IMR-90 (cell line): ENCODE measurements at regions not wholly inside any gene's neighbourhood (a gene's known extent, or its start where the extent isn't known, plus 50 kb on each side); places are given as distances from the start of the nearest gene placed in this dataset.

ENCODE experiments used
- ATAC-seq: fragments of 200-7000 bp; cut with Tn5 transposase; 2 replicates; pipeline ENCODE4 v1.9.1; 2020; ENCODE audit warnings: low read depth, mild to moderate bottlenecking, moderate library complexity
- BruUV-seq: library from RNA; stranded (reverse); fragments of 400-500 nt; replicated peaks from 2 replicates; lab custom pipeline; 2021; lab: Mats Ljungman, UMichigan
- CTCF ChIA-PET: fragments of 300-600 bp; formaldehyde crosslinking; extraction: SDS; loops from one replicate; lab custom pipeline; 2021; ENCODE audit warnings: antibody characterized with exemption; lab: Yijun Ruan, JAX
- POLR2A ChIA-PET: fragments of 300-600 bp; sonication (Branson Sonifier 250); formaldehyde crosslinking; loops from one replicate; lab custom pipeline; 2022; ENCODE audit warnings: antibody characterized with exemption; ENCODE audit not compliant: unreplicated experiment; lab: Charles Lee
- DNase-seq: peaks from one replicate; pipeline ENCODE4 v3.0.0; 2013
- H2AFZ ChIP-seq: replicated peaks from 2 replicates; pipeline ENCODE3; 2013; ENCODE audit warnings: low read length, mild to moderate bottlenecking; ENCODE audit not compliant: poor library complexity
- H2AK5ac ChIP-seq: 2 replicates; pipeline ENCODE4 v1.6.1; 2013; ENCODE audit warnings: low read depth, low read length, inconsistent platforms
- H2AK9ac ChIP-seq: replicated peaks from 2 replicates; pipeline ENCODE3; 2013; ENCODE audit warnings: mild to moderate bottlenecking, low read depth, low read length, moderate library complexity; ENCODE audit not compliant: poor library complexity
- H2BK120ac ChIP-seq: 2 replicates; pipeline ENCODE4 v1.6.1; 2013; ENCODE audit warnings: low read depth, low read length, inconsistent platforms
- H2BK15ac ChIP-seq: 3 replicates; pipeline ENCODE4 v1.6.1; 2013; ENCODE audit warnings: low read depth, low read length, inconsistent platforms
- H2BK20ac ChIP-seq: 2 replicates; pipeline ENCODE4 v1.6.1; 2013; ENCODE audit warnings: low read depth, mild to moderate bottlenecking, inconsistent platforms, low read length, moderate library complexity
- H2BK5ac ChIP-seq: 2 replicates; pipeline ENCODE4 v1.6.1; 2013; ENCODE audit warnings: mild to moderate bottlenecking, low read depth, low read length, inconsistent platforms; ENCODE audit not compliant: poor library complexity, severe bottlenecking
- H3K14ac ChIP-seq: replicated peaks from 2 replicates; pipeline ENCODE4 v1.6.1; 2013; ENCODE audit warnings: low read depth, low read length, inconsistent platforms
- H3K18ac ChIP-seq: 2 replicates; pipeline ENCODE4 v1.6.1; 2013; ENCODE audit warnings: low read depth, low read length, control low read depth
- H3K23ac ChIP-seq: 2 replicates; pipeline ENCODE4 v1.6.1; 2013; ENCODE audit warnings: low read depth, low read length, inconsistent platforms
- H3K27ac ChIP-seq: 2 replicates; pipeline ENCODE4 v1.5.1; 2013; ENCODE audit warnings: mild to moderate bottlenecking, control low read depth, low read length; ENCODE audit not compliant: insufficient read depth
- H3K27me3 ChIP-seq: 2 replicates; pipeline ENCODE4 v1.6.1; 2013; ENCODE audit warnings: low read length; ENCODE audit not compliant: control insufficient read depth, insufficient read depth
- H3K36me3 ChIP-seq: 2 replicates; pipeline ENCODE4 v1.6.1; 2013; ENCODE audit warnings: low read length, mixed read lengths; ENCODE audit not compliant: control insufficient read depth, insufficient read depth
- H3K4ac ChIP-seq: 2 replicates; pipeline ENCODE4 v1.6.1; 2013; ENCODE audit warnings: low read depth, low read length, inconsistent platforms
- H3K4me1 ChIP-seq: 2 replicates; pipeline ENCODE4 v1.6.1; 2013; ENCODE audit warnings: low read length, mixed read lengths; ENCODE audit not compliant: control insufficient read depth, insufficient read depth
- H3K4me2 ChIP-seq: 2 replicates; pipeline ENCODE4 v1.6.1; 2013; ENCODE audit warnings: low read depth, mild to moderate bottlenecking, control low read depth, low read length, moderate library complexity
- H3K4me3 ChIP-seq: 2 replicates; pipeline ENCODE4 v1.5.1; 2013; ENCODE audit warnings: low read depth, mild to moderate bottlenecking, control low read depth, low read length, moderate library complexity; ENCODE audit not compliant: insufficient read depth
- H3K56ac ChIP-seq: 2 replicates; pipeline ENCODE4 v1.6.1; 2013; ENCODE audit warnings: low read length, inconsistent platforms; ENCODE audit not compliant: insufficient read depth; ENCODE audit errors: extremely low read depth
- H3K79me1 ChIP-seq, 2 experiments: 2 replicates each; pipeline ENCODE4 v1.6.1; 2013; ENCODE audit warnings: low read length in 2 of 2, inconsistent platforms in 1 of 2, low read depth in 1 of 2
- H3K9ac ChIP-seq: 2 replicates; pipeline ENCODE4 v1.6.1; 2013; ENCODE audit warnings: low read depth, low read length, control low read depth
- H3K9me1 ChIP-seq: 2 replicates; pipeline ENCODE4 v1.6.1; 2013; ENCODE audit warnings: low read length, inconsistent platforms; ENCODE audit not compliant: insufficient read depth
- H3K9me3 ChIP-seq: 2 replicates; pipeline ENCODE4 v1.6.1; 2013; ENCODE audit warnings: low read length; ENCODE audit not compliant: control insufficient read depth, insufficient read depth
- H4K20me1 ChIP-seq: 2 replicates; pipeline ENCODE4 v1.6.1; 2013; ENCODE audit warnings: low read length, inconsistent platforms; ENCODE audit not compliant: insufficient read depth
- H4K5ac ChIP-seq: 2 replicates; pipeline ENCODE4 v1.6.1; 2013; ENCODE audit warnings: mild to moderate bottlenecking, low read depth, low read length, control low read depth
- H4K8ac ChIP-seq, 2 experiments: 2 replicates each; pipeline ENCODE4 v1.6.1; 2013; ENCODE audit warnings: low read depth in 2 of 2, low read length in 2 of 2, control low read depth in 1 of 2, inconsistent platforms in 1 of 2
- H4K91ac ChIP-seq: 2 replicates; pipeline ENCODE4 v1.6.1; 2013; ENCODE audit warnings: low read depth, low read length, inconsistent platforms; ENCODE audit not compliant: insufficient read depth
- MAFK ChIP-seq: IDR thresholded peaks from 2 replicates; pipeline ENCODE4 v1.6.1; 2012; ENCODE audit warnings: low read depth, low read length, improper control_type of control experiment
- NFE2L2 ChIP-seq: fragments of 150-350 bp; IDR thresholded peaks from 2 replicates; pipeline ENCODE4 v1.6.1; 2016; ENCODE audit warnings: low read depth, mild to moderate bottlenecking, low read length
- RFX5 ChIP-seq: IDR thresholded peaks from 2 replicates; pipeline ENCODE4 v1.8.0; 2012; ENCODE audit warnings: low read depth, mild to moderate bottlenecking, low read length, moderate library complexity
- WGBS, 2 experiments: methylation state at CpG; one replicate each; pipeline versions ENCODE4 v1.1.5 to v1.1.7; 2013; ENCODE audit warnings: missing lambda C conversion rate in 2 of 2; ENCODE audit not compliant: insufficient read length in 1 of 2; ENCODE audit errors: extremely low coverage in 2 of 2; 5-methylcytosine and 5-hydroxymethylcytosine counted together
- dilution Hi-C: fragments of 300-500 bp; cut with HindIII; formaldehyde crosslinking; loops from one replicate; pipeline ENCODE4 v1.14.3; 2018; ENCODE audit warnings: low sequenced_read_pairs; ENCODE audit not compliant: unreplicated experiment
- in situ Hi-C: fragments of 300-500 bp; cut with MboI; formaldehyde crosslinking; loops from 3 replicates; pipeline ENCODE4 v1.14.3; 2019; ENCODE audit warnings: low sequenced_read_pairs, inconsistent platforms, mixed read lengths
- intact Hi-C: fragments of 100-400 bp; cut with micrococcal nuclease; formaldehyde crosslinking; loops from 2 replicates; pipeline ENCODE4 v1.10.0; 2022
- TF ChIP-seq, protein P1 (sequence below): fragments of 150-350 bp; IDR thresholded peaks from 2 replicates; pipeline ENCODE4 v1.6.1; 2017; ENCODE audit warnings: mild to moderate bottlenecking, antibody characterized with exemption, low read length, low read depth

- H3K27me3 ChIP-seq: no peaks in the 10 kb centered on the region
- no peaks in the 10 kb centered on the region for H3K4me1 ChIP-seq
- no peak overlapping the region for H2BK120ac ChIP-seq
- H4K5ac ChIP-seq: no peak overlapping the region
- H2BK20ac ChIP-seq: no peak overlapping the region
- no peak overlapping the region for H3K27ac ChIP-seq
- H3K36me3 ChIP-seq: no peaks in the 10 kb centered on the region
- H4K8ac ChIP-seq: no peak overlapping the region
- no peak overlapping the region for H3K4ac ChIP-seq
- ATAC-seq (no peak), DNase-seq (no peak)
- no peak overlapping the region for H2AK9ac ChIP-seq
- H3K4me2 ChIP-seq: no peak overlapping the region
- no peak overlapping the region for H3K14ac ChIP-seq
- TF ChIP-seq, protein P1, sequence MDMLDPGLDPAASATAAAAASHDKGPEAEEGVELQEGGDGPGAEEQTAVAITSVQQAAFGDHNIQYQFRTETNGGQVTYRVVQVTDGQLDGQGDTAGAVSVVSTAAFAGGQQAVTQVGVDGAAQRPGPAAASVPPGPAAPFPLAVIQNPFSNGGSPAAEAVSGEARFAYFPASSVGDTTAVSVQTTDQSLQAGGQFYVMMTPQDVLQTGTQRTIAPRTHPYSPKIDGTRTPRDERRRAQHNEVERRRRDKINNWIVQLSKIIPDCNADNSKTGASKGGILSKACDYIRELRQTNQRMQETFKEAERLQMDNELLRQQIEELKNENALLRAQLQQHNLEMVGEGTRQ: no peak
- TF ChIP-seq MAFK (no peak), RFX5 (no peak), NFE2L2 (no peak)
- 81% methylated on average over 3 of the region's 5 CpGs; no CpG with 5 or more reads in 1 of the 2 experiments for WGBS, 2 experiments
- no peak overlapping the region for H2AFZ ChIP-seq
- ChIA-PET CTCF (no interaction called here), POLR2A (no interaction called here)
- H3K9me1 ChIP-seq: no peaks in the 10 kb centered on the region
- H3K23ac ChIP-seq: no peak overlapping the region
- no peak overlapping the region for H2BK5ac ChIP-seq
- BruUV-seq: no TSS peak
- no peak overlapping the region for H2BK15ac ChIP-seq
- intact Hi-C loops (no loop called here), dilution Hi-C loops (no loop called here), in situ Hi-C loops (no loop called here)
- H4K20me1 ChIP-seq: no peaks in the 10 kb centered on the region
- peaks cover 29% of the 10 kb centered on the region for H3K9me3 ChIP-seq
- no peak overlapping the region for H3K56ac ChIP-seq
- no peak overlapping the region for H2AK5ac ChIP-seq
- H3K4me3 ChIP-seq: no peak overlapping the region
- H4K91ac ChIP-seq: no peak overlapping the region
- no peak overlapping the region for H3K9ac ChIP-seq
- no peaks in the 10 kb centered on the region for H3K79me1 ChIP-seq
- H3K18ac ChIP-seq: no peak overlapping the region
Observed at GRCh38 chr18:77918730-77919129, 669.1 kb downstream of the GALR1 start.
